K562 (cell line): ENCODE measurements at regions not wholly inside any gene's neighbourhood (a gene's known extent, or its start where the extent isn't known, plus 50 kb on each side); places are given as distances from the start of the nearest gene placed in this dataset.

Experiments used
- ATAC-seq: fragments of 200-7000 bp; cut with Tn5 transposase; 3 replicates; pipeline ENCODE4 v1.9.1; 2020; ENCODE audit warnings: moderate library complexity
- BruUV-seq: library from RNA; stranded (reverse); fragments of 400-500 nt; replicated peaks from 2 replicates; lab custom pipeline; 2021; lab: Mats Ljungman, UMichigan
- CTCF ChIA-PET: fragments of 300-600 bp; formaldehyde crosslinking; extraction: SDS; loops from one replicate; lab custom pipeline; 2021; ENCODE audit warnings: low intra/inter-chr PET ratio; lab: Yijun Ruan, JAX
- POLR2A ChIA-PET: fragments of 300-600, 350-650 bp; sonication (Branson Sonifier 250); formaldehyde crosslinking; extraction: SDS; loops from one replicate; lab custom pipeline; 2021; ENCODE audit warnings: antibody characterized with exemption, inconsistent platforms; lab: Yijun Ruan, JAX
- DNase-seq, 4 experiments: peaks; one replicate each; pipeline versions ENCODE4 v3.0.0 to v3.0.0-alpha.2; 2011 to 2018; ENCODE audit warnings: low spot score in 3 of 4, mixed read lengths in 3 of 4; ENCODE audit errors: extremely low read depth in 1 of 4
- FAIRE-seq: peaks from 2 replicates; lab custom pipeline; 2011; peaks lifted over from hg19 to GRCh38; lab: Jason Lieb, UNC
- H2AFZ ChIP-seq: 2 replicates; pipeline ENCODE4 v1.6.0; 2011; ENCODE audit warnings: low read depth, low read length, control low read depth, inconsistent platforms
- H3K27ac ChIP-seq: fragments of 200-600 bp; 3 replicates; pipeline ENCODE4 v1.8.0; 2011; ENCODE audit warnings: low read depth, mild to moderate bottlenecking, control low read depth, inconsistent platforms, low read length, moderate library complexity, mixed read lengths; ENCODE audit errors: extremely low read depth
- H3K27me3 ChIP-seq, 2 experiments: fragments of 300-600 bp in 1 of 2; 2 replicates in 1 of 2; 3 replicates in 1 of 2; pipeline versions ENCODE4 v1.6.0 to v1.8.0; 2011; ENCODE audit warnings: inconsistent platforms in 2 of 2, low read length in 2 of 2, mild to moderate bottlenecking in 1 of 2, mixed read lengths in 1 of 2, moderate library complexity in 1 of 2; ENCODE audit not compliant: control insufficient read depth in 2 of 2, insufficient read depth in 2 of 2
- H3K36me3 ChIP-seq: fragments of 300-600 bp; 3 replicates; pipeline ENCODE4 v1.8.0; 2011; ENCODE audit warnings: mild to moderate bottlenecking, low read length, inconsistent platforms; ENCODE audit not compliant: control insufficient read depth, insufficient read depth
- H3K4me1 ChIP-seq, 2 experiments: fragments of 200-600 bp in 1 of 2; replicated peaks in 1 of 2; 2 replicates in 1 of 2; 3 replicates in 1 of 2; pipeline versions ENCODE4 v1.5.1 to v1.8.0; 2011; ENCODE audit warnings: inconsistent platforms in 2 of 2, low read length in 2 of 2, mild to moderate bottlenecking in 1 of 2, mixed read lengths in 1 of 2, moderate library complexity in 1 of 2; ENCODE audit not compliant: control insufficient read depth in 2 of 2, insufficient read depth in 2 of 2
- H3K4me2 ChIP-seq: 2 replicates; pipeline ENCODE4 v1.6.1; 2011; ENCODE audit warnings: low read length, control low read depth, inconsistent platforms, mixed read lengths; ENCODE audit not compliant: insufficient read depth
- H3K4me3 ChIP-seq: fragments of 200-600 bp; sonication (generic), shearing (Covaris generic); 2 replicates; pipeline ENCODE4 v1.5.1; 2016; ENCODE audit warnings: control low read depth, inconsistent platforms
- H3K79me2 ChIP-seq: fragments of 200-600 bp; 3 replicates; pipeline ENCODE4 v1.8.0; 2011; ENCODE audit warnings: low read length, inconsistent platforms; ENCODE audit not compliant: control insufficient read depth, insufficient read depth
- H3K9ac ChIP-seq, 2 experiments: 2 replicates each; pipeline versions ENCODE4 v1.6.0 to v1.6.1; 2011; ENCODE audit warnings: low read depth in 2 of 2, low read length in 2 of 2, control low read depth in 1 of 2, inconsistent platforms in 1 of 2, mild to moderate bottlenecking in 1 of 2, mixed read lengths in 1 of 2; ENCODE audit not compliant: insufficient read depth in 1 of 2
- H3K9me1 ChIP-seq: one replicate; pipeline ENCODE4 v1.6.0; 2011; ENCODE audit warnings: inconsistent platforms, mild to moderate bottlenecking, low read length, moderate library complexity; ENCODE audit not compliant: control insufficient read depth, insufficient read depth
- H3K9me3 ChIP-seq: replicated peaks from 2 replicates; pipeline ENCODE4 v1.5.1; 2011; ENCODE audit warnings: low read depth, low read length, inconsistent platforms; ENCODE audit not compliant: control insufficient read depth, insufficient read depth
- H4K20me1 ChIP-seq: replicated peaks from 2 replicates; pipeline ENCODE4 v1.6.1; 2011; ENCODE audit warnings: low read length, inconsistent platforms, mixed read lengths; ENCODE audit not compliant: control insufficient read depth, insufficient read depth
- GABPB1 ChIP-seq: sonication (generic); formaldehyde crosslinking; IDR thresholded peaks from 2 replicates; pipeline ENCODE4 v1.8.0; 2022; ENCODE audit warnings: mild to moderate bottlenecking, missing genetic modification reagents
- HLTF ChIP-seq: fragments of 450-650 bp; IDR thresholded peaks from 2 replicates; pipeline ENCODE4 v1.6.1; 2016
- JUNB ChIP-seq: fragments of 450-650 bp; formaldehyde crosslinking; conservative IDR thresholded peaks from 2 replicates; pipeline ENCODE4 v1.4.0; 2020; ENCODE audit warnings: mild to moderate bottlenecking
- NCOR1 ChIP-seq: fragments of 450-650 bp; IDR thresholded peaks from 2 replicates; pipeline ENCODE4 v1.6.1; 2016; ENCODE audit warnings: mild to moderate bottlenecking, moderate library complexity
- OTX1 ChIP-seq: fragments of 450-650 bp; formaldehyde crosslinking; IDR thresholded peaks from 2 replicates; pipeline ENCODE4 v1.4.0; 2022; ENCODE audit warnings: mild to moderate bottlenecking
- SETDB1 ChIP-seq: IDR thresholded peaks from one replicate; pipeline ENCODE4 v1.6.1; 2012; ENCODE audit warnings: low read length, control low read depth, inconsistent platforms
- SRF ChIP-seq, 2 experiments: fragments of 250-450, 450-650 bp in 1 of 2; sonication (Bioruptor Pico) in 1 of 2; sonication (generic) in 1 of 2; formaldehyde crosslinking; IDR thresholded peaks; 2 replicates each; pipeline versions ENCODE4 v1.5.0 to v1.5.1; 2020 to 2022; ENCODE audit warnings: mild to moderate bottlenecking in 1 of 2, missing genetic modification reagents in 1 of 2
- TARDBP ChIP-seq: fragments of 450-650 bp; IDR thresholded peaks from 2 replicates; pipeline ENCODE4 v1.6.1; 2016
- TRIM25 ChIP-seq: fragments of 450-650 bp; IDR thresholded peaks from 2 replicates; pipeline ENCODE4 v1.7.0; 2016; ENCODE audit warnings: borderline replicate concordance
- ZNF24 ChIP-seq: fragments of 450-650 bp; IDR thresholded peaks from 2 replicates; pipeline ENCODE4 v1.6.1; 2016
- ZNF77 ChIP-seq: fragments of 250-450 bp; sonication (Bioruptor Pico); IDR thresholded peaks from 2 replicates; pipeline ENCODE4 v1.5.0; 2020
- WGBS: fragments of 100-300 bp; shearing (Covaris generic); methylation state at CpG from one replicate; pipeline ENCODE4 v1.1.6; 2016; ENCODE audit warnings: low coverage, mixed read lengths; ENCODE audit not compliant: insufficient coverage; ENCODE audit errors: missing lambda C conversion rate; 5-methylcytosine and 5-hydroxymethylcytosine counted together
- in situ Hi-C: fragments of 300-500 bp; cut with MboI; formaldehyde crosslinking; loops from 4 replicates; pipeline ENCODE4 v1.15.0; 2018; ENCODE audit warnings: inconsistent platforms, mixed read lengths
- intact Hi-C: fragments of 100-400 bp; cut with micrococcal nuclease; formaldehyde crosslinking; loops from 2 replicates; pipeline ENCODE4 v1.14.2; 2022

GRCh38 chr1:181160998-181161870 lies 72.7 kb downstream of the IER5 start:
- Histone ChIP-seq H3K4me2 (no peak overlapping the region), H2AFZ (no peak overlapping the region), H4K20me1 (no peaks in the 10 kb centered on the region), H3K27ac (no peak overlapping the region), H3K36me3 (no peaks in the 10 kb centered on the region), H3K27me3 (no peaks in the 10 kb centered on the region), H3K79me2 (no peaks in the 10 kb centered on the region), H3K4me3 (no peak overlapping the region), H3K4me1 (peaks cover 13% of the 10 kb centered on the region in 2 experiments), H3K9me3 (peaks cover 15% of the 10 kb centered on the region), H3K9me1 (no peaks in the 10 kb centered on the region), H3K9ac (no peak overlapping the region)
- no TSS peak for BruUV-seq
- ATAC-seq (no peak), DNase-seq (no peak), FAIRE-seq (no peak)
- ChIA-PET CTCF (no interaction called here), POLR2A (interaction anchor here (0.5 to 0.7 kb wide), 3 partner anchors 71 to 1197 kb away, joined by 3 read pairs; no protein-coding TSS in a partner anchor)
- TF ChIP-seq NCOR1 (no peak), ZNF24 (no peak), ZNF77 (CRISPR knock-in tag) (no peak), TARDBP (no peak), OTX1 (CRISPR knock-in tag) (no peak), TRIM25 (no peak), HLTF (no peak), JUNB (no peak), SRF (CRISPR knock-in tag; IDR thresholded peaks at IDR 0.05) (no peak), GABPB1 (CRISPR knock-in tag) (no peak), SETDB1 (no peak)
- 39% methylated on average over 15 of the region's 15 CpGs for whole genome bisulfite sequencing
- intact Hi-C loops (no loop called here), in situ Hi-C loops (loop anchor here (25.0 kb wide), 2 partner anchors 524 to 899 kb away; partner anchors contain the start of gene XPR1)
